HG03432 (cell line): ENCODE measurements at regions not wholly inside any gene's neighbourhood (a gene's known extent, or its start where the extent isn't known, plus 50 kb on each side); places are given as distances from the start of the nearest gene placed in this dataset.
"Not testable (repeated sequence)": the region's sequence is repeated elsewhere in the genome, so short reads cannot be mapped to it uniquely, and the experiment has no call there.

ENCODE experiments used
- ATAC-seq: cut with Tn5 transposase; IDR thresholded peaks from one replicate; pipeline ENCODE4 v1.9.1; 2021; ENCODE audit warnings: mild to moderate bottlenecking, moderate library complexity; ENCODE audit not compliant: unreplicated experiment

DNA sequence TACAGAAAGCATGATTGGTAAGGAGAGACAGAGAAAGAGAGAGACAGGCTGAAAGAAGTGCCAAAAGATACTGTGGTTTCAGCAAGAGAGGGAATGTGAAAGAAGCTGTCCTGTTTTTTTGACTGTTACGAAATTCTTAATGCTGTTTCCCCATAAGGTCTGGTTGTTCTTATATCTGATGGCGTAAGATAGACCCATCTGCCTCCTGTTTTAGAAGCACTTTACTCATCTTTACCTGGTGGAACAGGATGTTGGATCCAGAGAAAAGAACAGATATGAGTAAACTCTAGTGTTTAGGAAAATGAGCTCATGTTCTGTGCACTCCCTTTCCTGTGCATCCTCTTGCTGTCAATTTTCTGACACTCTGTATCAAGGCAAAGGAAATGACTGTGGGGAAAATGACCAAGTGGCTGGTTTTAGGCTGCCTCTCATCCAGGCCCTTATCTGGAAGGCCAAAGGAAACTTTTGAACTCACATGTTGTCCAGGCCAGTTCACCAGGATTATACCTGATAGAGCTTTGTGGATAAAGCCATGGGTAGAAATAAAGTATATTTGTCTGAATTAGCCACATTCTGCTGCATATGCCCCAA lies 311.7 kb upstream of the HTR2C start:
- no peak for ATAC-seq

DNA sequence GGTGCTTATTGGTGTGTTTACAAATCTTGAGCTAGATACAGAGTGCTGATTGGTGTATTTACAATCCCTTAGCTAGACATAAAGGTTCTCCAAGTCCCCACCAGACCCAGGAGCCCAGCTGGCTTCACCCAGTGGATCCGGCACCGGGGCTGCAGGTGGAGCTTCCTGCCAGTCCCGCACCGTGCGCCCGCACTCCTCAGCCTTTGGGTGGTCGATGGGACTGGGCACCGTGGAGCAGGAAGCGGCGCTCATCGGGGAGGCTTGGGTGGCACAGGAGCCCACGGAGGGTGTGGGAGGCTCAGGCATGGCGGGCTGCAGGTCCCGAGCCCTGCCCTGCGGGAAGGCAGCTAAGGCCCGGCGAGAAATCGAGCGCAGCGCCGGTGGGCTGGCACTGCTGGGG lies 313.5 kb upstream of the HTR2C start:
- not testable (repeated sequence) for ATAC-seq

DNA sequence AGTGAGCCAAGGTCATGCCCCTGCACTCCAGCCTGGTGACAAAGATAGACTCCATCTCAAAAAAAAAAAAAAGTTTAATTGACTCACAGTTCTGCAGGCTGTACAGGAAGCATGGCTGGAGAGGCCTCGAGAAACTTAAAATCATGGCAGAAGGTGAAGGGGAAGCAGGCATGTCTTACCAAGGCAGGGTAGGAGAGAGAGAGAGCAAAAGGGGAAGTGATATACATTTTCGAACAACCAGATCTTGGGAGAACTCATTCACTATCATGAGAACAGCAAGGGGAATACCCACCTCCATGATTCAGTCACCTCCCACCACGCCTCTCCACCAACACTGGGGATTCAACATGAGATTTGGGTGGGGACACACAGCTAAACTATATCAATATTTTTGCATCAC lies 315.2 kb upstream of the HTR2C start:
- no peak for ATAC-seq

DNA sequence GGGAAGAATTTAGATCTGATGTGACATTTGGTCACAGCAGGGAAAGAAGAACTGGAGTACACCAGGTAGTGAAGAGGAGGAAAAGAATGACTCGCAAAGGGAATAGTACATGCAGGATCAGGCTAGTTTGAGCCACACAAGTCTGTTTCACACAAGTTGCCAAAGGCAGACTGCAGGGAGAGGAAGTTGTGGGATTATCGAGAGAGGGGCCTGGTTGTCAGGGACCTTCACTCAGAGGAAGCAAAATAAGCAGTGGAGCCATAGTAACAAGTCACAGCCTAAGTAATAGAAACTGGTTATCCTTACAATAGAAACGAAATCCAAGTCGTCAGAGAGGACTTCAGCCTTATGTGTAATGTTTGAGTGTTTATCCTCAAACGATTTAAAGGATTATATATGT lies 316.7 kb upstream of the HTR2C start:
- ATAC-seq: no peak

DNA sequence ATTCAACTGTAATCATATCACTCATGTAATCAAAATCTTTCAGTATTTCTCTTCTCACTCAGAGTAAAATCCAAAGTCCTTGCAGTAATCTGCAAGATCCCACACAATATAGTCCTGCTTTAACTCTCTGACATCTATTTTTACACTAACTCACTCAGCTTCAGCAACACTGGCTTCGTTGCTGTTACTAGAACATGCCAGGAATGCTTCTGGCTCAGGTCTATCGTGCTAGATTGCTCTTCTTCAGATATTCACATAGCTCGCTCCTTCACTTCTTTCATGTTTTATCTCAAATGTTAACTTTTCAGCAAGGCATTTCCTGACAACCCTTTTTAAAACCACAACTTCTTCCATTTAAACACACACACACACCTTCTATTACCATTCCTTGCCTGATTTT lies 331.7 kb upstream of the HTR2C start:
- ATAC-seq: no peak

DNA sequence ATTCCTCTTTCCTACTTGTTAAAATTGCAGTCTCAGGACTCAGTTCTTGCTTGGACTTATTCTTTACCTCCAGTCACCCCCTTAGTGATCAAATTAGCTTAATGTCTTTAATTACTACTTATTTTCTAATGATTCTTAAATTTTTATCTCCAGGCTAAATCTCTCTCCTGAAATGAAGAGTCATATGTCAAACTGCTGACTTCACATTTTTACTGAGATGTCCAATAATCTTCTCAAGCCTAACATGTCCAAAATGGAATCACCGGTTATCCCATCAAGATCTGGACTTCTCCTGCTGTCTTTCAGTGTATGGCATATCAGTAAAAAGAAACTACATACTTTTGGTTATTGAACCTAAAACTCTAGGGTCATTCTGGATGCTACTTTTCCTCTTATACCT lies 332.3 kb upstream of the HTR2C start:
- ATAC-seq: no peak

DNA sequence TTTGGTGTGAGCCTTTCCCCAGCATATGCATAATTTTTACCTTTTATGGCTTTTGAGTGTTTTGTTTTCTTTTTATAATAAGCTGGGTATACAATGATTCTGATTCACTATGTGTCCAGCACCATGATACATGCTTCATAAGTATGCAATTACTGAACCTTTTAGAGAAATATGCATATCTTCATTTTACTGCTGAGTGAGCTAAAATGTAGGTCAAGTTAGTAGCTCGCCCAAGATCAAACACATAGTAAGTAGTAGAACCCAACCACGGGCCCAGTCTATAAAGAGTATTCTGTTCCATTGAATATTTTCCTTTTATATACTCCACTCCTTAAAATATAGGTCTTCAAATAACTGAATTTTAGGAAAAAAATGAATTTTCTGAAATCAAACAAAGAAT lies 362.4 kb upstream of the HTR2C start:
- ATAC-seq: no peak

DNA sequence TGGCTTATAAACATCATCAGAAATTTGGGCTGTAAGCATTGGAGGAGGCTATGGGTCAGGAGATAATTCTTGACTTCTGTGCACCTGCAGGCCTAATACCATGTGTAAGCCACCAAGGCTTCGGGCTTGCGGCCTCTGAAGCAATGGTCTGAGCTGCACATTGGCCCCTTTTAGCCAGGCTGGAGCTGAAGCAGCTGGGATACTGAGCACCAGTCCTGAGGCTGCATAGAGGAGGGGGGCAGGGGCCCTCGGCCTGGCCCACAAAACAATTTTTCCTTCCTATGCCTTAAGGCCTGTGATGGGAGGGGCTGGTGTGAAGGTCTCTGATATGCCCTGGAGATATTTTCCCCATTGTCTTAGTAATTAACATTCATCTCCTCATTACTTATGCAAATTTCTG lies 373.0 kb upstream of the HTR2C start:
- no peak for ATAC-seq

DNA sequence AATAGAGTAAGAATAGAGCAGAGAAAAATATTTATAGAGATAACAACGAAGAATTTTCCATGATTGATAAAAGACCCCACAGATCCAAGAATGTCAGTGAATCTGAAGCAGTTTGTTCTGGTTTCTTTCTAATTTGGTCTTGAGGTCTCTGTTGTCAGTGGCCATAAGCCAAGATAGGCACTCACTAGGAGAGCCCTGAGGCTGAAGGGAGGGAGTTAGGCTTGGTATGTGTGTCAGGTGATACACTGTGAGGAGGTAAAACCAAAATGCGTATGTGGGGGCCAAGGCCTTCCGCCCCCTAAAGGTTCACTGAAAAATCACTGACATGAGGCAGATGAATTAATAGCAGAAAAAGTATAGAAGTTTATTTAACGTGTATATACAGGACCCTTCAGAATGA lies 382.3 kb upstream of the HTR2C start:
- no peak for ATAC-seq

DNA sequence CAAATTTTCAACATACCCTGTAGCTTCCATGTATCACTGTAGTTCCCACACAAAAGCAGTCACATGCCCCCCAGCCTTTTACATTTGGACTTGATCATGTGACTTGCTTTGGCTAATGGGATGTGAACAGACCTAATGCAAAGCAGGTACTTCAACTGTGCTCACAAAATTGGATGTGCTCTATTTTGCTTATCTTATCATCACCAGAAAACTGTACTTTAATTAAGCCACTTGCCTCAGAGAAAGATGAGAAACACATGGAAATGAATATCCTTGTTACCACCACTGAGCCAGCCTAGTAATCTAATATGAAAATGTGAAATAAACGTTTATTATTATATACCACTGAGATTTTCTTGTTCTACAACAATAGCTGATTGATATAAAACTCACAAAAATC lies 402.7 kb upstream of the HTR2C start:
- no peak for ATAC-seq

DNA sequence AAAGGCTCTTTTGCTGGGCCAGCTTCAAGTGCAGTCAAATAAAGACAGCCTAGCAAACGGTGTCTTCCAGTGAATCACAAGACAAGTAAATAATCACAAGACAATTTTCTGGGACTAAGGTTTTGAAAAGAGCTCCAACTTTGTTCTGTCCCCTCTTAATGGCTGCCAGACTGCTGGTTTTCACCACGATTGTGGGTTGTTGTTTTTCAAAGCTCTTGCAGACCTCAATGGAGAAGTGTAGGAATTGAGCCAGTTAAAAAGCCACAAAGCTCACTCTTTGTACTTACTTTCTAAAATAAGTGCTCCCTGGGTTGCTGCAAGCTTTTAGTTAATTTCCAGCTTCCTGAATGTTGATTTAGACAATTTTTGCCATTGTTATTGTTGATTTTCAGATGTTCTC lies 405.8 kb upstream of the HTR2C start:
- no peak for ATAC-seq

DNA sequence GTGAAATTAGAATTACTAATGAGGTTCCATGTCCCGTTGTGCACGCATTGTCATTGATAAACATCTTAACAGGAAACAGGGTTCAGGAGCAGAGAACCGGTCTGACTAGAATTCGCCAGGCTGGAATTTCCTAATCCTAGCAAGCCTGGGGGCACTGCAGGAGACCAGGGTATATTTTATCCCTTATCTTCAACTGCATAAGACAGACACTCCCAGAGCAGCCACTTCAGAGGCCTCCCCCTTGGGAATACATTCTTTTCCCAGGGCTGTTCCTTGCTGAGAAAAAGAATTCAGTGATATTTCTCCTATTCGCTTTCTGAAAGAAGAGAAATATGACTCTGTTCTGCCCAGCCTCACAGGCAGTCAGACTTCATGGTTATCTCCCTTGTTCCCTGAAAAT lies 416.6 kb upstream of the HTR2C start:
- not testable (repeated sequence) for ATAC-seq

DNA sequence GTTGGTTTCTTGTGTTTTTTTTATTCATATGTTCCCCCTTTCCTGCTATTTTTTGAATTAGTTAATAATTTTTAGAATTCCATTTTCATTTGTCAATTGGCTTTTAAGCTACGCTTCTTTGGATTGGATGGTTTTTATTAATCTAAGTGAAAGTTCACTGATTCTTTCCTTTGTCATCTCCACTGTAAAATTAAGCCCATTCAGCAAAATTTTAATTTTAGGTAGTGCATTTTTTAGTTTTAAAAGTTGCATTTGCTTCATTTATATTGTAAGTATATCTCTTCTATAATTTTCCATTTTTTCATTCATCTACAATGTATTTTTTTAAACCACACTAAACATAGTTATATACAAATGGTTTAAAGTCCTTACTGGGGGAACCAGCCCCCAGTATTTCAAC lies 417.3 kb upstream of the HTR2C start:
- no peak for ATAC-seq

DNA sequence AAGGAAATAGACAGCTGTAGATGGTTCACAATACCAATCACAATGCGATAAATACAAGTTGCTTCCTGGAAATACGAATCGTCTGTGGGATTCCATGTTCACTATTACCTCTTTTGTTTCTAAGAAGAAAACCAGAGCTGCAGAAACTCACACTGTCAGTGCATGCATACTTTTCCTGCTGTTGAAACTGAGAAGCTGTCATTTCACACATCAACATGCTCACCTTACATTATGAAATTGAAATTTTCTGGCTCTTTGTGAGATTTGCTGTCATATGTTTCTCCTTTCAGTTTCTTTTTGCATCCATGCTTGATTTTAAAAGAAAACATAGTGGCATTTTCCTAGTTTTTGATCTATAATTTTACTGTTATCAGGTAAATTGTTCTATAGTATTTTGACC lies 418.3 kb upstream of the HTR2C start:
- ATAC-seq: no peak

DNA sequence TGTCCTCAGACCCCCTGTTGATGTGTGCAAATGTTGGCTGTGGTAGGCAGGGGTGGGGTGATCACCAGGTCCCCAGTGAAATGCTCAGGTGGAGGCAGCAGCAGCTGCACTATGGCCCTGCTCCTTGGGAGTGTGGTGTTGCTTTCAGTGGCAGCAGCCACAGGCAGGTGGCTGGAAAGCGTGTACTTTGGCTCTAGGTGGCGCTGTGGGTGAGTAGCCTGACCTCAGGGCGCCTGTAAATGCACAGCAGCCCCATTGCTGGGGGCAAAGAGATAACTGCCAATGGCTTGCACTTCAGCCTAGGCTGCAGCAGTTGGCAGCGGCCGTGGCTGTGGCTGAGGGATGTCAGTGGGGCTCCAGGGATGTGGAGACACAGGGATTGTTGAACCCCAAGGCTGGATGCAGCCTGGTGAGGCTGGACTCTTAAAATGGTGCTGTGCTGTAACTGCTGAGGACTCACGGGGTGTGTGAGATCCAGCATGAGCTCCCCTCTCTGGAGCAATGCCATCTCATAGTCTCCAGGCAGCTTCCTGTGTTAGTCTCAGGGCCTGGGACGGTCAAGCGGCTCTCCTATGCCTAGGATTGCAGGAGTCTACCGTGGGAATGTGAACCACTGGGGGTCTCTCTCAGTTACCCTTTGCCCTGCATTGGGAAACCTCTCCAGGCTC lies 421.7 kb upstream of the HTR2C start:
- ATAC-seq: no peak

DNA sequence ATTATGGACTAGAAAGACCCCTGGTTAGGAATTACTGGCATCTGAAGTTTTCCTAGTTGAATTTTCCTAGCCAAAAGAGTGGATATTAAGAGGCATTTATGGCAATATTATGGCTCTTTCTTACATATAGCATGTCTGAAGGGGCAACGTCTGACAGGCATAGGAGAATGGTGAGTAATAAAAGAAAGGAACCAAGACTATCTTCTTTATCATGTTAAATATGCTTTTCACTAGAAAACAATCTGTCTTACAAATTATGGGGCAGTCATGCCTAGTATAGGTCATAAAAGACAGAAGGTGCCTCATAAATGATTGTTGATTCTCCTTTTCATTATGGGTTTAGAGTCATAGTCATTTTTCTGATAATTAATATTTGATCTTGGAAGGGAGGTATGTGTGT lies 431.1 kb upstream of the HTR2C start:
- ATAC-seq: no peak

DNA sequence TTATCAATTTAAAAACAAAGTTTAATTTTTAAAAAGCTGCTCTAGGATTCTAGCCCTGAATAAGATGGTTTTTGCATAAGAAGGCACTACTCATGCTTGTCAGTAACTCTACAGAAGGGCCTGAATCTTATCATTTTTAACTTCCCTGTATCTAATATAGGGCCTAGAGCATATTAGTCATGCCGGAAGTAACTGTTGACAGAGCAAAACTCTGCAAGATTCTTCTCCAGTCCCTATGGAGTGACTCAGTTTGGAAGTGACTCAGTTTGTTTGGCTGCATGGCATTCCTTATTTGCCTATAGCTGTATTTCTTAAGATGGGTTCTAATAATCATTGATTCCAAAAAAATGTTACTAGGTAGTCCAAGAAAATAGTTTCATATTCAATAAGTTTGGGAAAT lies 431.8 kb upstream of the HTR2C start:
- no peak for ATAC-seq

DNA sequence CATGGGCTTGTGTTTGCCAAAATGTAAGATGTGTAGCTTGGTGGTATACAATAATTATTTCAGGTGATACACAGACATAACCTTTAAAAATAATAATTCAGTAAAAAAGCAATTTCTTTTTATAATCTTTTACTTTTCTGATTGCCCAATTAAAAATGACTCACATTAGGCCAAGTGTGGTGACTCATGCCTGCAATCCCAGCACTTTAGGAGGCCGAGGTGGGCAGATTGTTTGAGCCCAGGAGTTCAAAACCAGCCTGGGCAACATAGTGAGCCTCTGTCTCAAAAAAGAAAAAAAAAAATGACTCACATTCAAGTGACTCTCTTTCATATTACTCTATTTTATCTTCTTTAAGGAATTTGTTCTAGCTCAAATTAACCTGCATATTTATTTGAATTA lies 449.4 kb upstream of the HTR2C start:
- ATAC-seq: no peak

DNA sequence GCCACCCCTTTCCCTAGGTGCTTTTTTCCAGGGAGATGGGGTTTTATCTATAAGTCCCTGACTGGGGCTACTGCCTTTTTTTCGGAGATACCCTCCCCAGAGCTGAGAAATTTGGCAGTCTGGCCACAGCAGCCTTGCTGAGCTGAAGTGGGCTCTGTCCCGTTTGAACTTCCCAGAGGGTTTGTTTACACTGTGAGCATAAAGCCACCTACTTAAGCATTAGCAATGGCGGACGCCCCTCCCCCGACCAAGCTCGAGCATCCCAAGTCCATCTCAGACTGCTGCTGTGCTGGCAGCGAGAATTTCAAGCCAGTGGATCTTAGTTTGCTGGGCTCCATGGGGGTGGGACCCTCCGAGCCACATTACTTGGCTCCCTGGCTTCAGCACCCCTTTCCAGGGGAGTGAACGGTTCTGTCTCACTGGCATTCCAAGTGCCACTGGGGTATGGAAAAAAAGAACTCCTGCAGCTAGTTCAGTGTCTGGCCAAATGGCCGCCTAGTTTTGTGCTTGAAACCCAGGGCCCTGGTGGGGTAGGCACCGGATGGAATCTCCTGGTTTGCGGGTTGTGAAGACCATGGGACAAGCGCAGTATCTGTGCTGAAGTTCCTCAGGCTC lies 456.4 kb upstream of the HTR2C start:
- no peak for ATAC-seq

DNA sequence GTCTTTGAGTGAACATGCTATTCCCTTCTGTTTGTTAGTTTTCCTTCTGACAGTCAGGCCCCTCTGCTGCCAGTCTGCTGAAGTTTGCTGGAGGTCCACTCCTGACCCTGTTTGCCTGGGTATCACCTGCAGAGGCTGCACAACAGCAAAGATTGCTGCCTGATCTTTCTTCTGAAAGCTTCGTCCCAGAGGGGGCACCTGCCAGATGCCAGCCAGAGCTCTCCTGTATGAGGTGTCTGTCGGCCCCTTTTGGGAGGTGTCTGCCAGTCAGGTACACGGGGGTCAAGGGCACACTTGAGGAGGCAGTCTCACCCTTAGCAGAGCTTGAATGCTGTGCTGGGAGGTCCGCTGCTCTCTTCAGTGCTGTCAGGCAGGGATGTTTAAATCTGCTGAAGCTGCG lies 456.9 kb upstream of the HTR2C start:
- ATAC-seq: no peak

DNA sequence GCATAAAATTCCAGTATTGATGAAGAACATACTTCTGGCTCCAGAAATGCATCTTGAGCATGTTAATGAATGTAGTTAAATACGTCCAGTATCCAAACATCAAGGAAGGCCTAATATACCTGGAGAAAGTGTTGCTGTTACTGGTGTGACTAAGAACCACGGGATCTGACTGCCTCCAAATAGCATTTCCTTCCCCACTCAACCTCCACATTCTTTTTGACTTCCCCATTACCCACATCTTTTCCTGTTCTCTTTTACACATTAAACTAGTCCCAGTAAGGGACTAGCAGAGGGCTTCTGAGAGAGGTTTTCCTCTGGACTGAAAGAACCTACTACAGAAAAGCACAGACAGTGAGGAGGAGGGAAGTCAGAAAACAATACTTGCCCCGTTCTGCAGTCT lies 482.8 kb upstream of the HTR2C start:
- ATAC-seq: no peak

DNA sequence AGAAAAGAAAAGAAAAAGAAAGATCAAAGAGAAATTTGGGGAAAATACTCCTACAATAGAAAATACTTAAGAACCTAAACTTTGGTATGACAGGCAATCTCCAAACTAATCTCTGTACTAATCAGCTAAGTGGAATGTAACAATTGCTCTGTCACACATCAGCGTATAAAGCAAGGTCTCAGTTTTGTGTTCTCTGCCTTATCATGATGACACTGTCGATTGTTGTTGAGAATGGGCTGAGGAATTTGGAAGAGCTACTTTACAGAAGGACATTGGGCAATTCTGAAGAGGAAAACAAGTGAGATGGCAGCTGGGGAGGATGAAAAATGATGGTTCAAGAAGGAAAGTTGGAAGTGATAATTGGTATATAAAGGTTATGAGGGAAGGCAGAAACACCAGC lies 486.0 kb upstream of the HTR2C start:
- ATAC-seq: no peak

DNA sequence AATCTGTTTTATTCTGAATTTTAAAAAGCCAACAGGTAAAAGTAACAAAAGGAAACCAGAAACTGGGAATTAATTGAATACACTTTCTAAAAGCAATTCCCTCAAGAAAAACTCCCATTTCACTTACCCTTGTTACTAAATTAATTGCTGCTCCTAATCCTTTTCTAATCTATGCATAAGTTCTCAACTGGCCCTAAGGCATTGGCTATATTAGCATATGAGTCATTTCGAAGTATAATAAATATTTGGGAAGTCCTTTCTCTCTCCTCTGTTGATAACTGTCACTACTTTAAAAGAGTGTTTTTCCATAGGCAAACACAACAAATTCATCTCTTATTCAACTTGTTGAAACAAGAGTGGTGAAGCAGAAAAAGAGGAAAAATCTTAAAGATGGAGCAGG lies 486.5 kb upstream of the HTR2C start:
- ATAC-seq: no peak
